G401 (cell line): ENCODE measurements at regions not wholly inside any gene's neighbourhood (a gene's known extent, or its start where the extent isn't known, plus 50 kb on each side); places are given as distances from the start of the nearest gene placed in this dataset.
"Not testable (repeated sequence)": the region's sequence is repeated elsewhere in the genome, so short reads cannot be mapped to it uniquely, and the experiment has no call there.

Experiments
- DNase-seq: peaks from one replicate; pipeline ENCODE4 v3.0.0-alpha.2; 2015; ENCODE audit warnings: low spot score
- in situ Hi-C: cut with HindIII; loops from 2 replicates; pipeline ENCODE4 v1.10.0; 2016; ENCODE audit warnings: low sequenced_read_pairs, mixed read lengths

DNA sequence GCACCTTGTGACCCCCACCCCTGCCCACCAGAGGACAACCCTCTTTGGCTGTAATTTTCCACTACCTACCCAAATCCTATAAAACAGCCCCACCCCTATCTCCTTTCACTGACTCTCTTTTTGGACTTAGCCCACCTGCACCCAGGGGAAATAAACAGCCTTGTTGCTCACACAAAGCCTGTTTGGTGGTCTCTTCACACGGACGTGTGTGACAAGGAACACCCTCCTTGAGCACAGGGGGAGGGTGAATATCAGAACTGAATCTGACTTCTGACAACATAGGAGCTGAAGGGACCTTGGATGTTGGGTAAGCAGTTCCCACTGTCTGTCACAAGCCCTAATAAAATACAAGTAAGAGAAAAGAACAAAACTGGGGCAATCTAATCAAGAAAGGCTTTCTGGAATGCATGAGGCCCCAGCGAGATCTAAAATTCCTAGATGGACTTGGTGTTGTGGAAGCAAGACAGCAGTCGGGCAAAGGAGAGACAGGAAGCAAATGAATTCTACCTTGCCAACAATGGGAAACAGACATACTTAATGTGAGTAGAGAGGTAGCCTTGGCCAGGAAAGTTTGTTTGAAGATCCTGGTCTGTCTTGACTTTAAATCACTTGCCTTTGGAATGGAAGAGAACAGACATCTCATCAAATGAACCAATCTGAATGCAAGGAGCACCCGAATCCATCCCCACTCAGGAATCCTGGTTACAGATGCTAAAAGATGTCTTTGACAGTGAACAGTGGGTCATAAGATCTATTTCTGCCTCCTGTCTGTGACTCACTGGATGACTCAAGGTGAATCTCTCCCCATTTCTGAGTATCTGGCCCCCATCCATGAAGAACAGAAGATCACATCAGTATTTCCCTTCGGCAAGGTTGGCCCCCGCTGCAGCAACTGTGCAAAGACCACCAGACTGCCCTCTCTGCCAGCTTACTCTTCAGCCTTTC is 53.3 kb downstream of the OLFML3 start:
- DNase-seq: no peak
- in situ Hi-C loops: no loop called here

DNA sequence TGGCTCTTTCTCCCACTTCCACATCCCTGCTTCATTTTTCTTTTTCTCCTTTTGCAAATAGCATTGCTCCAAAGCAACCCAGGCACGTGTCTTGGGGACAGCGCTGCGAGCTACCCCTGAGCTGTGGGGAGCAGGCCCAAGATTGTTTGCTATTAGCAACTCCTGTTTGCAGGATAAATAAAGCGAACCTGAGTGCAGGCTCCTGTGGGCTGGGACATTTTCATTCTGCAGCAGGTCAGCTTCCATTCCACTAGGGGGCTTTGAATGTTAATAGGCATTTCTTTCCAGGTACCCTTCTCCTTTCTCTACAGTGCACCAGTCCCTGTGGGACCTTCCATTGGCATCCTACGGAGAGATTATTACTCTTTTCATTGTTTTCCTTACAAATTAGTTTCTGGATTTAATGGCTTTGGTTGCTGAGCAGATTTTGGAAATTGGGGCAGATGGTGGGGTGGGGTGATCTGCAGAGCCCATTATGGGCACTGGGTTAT is 54.0 kb downstream of the OLFML3 start:
- in situ Hi-C loops: no loop called here
- DNase-seq: peak; percentile 16

DNA sequence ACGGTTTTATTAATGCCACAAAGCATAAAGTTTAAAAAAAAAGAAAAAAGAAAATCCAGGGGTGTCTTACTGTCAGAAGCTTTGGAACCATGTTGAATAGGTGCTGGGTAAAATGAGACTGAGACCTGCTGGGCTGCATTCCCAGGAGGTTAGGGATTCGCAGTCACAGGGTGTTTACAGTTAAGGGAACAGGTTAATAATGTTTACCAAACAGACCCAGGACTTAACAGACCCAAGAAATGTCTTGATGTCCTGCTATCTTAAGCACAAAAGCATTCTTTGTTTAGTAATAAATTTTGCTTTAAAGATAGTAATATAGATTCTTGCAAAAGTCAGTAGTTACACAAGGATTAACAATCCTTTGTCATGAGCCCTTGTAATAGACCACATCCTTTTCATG is 54.7 kb downstream of the OLFML3 start:
- in situ Hi-C loops: no loop called here

DNA sequence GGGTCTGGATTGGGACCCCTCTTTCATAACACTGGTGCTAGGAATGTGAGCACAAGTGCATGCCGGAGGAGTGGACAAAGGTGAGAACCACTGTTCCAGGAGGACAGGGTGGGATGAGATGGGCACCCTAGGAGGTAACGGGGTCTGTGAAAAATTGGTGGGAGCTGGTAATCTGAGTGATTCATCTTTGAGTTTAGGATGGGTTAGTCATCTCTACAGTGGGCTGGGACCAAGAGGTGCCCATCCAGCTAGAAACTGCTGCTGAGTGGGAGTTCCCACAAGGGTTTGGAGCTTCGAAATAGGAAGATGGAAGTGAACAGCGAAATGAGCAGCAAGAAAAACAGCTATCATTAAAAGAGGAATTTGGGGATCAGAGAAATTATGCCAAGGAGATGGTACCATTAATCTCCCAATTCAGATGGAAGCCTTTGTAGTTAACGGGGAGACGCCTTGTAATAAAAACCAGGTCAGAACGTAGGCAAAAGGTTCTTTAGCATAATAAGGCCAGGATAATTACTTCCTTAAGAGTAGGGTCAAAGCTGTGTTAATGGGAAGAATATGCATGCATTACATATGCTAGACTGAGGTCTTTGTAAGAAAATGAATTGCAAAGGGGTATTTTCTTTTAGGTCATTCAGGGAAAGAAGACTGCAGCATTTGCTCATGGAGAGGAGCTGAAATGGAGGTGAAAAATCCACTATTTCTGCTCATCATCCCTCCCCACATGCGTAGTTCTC is 55.5 kb downstream of the OLFML3 start:
- DNase-seq: no peak
- in situ Hi-C loops: no loop called here

More for the DNA sequence above, 54.7 kb downstream of the OLFML3 start:
- DNase-seq: no peak

DNA sequence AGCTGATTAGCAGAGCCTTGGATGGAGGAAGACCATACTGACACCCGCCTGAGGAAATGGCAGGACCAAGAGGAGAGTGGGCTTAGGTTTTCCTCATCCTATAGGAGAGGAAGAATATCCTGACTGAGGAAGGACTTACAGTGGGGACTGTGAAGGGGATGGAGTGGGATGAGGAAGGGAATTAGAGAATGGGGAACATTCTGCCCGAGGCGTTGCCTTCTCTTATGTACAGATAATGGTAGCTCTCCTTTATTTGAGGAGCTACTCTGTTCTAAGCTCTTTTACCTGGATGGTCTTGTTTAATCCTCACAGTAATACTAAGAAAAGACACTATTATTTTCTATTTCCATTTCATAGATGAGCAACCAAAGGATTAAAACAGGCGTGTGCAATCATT is 56.0 kb downstream of the OLFML3 start:
- DNase-seq: no peak
- in situ Hi-C loops: no loop called here

DNA sequence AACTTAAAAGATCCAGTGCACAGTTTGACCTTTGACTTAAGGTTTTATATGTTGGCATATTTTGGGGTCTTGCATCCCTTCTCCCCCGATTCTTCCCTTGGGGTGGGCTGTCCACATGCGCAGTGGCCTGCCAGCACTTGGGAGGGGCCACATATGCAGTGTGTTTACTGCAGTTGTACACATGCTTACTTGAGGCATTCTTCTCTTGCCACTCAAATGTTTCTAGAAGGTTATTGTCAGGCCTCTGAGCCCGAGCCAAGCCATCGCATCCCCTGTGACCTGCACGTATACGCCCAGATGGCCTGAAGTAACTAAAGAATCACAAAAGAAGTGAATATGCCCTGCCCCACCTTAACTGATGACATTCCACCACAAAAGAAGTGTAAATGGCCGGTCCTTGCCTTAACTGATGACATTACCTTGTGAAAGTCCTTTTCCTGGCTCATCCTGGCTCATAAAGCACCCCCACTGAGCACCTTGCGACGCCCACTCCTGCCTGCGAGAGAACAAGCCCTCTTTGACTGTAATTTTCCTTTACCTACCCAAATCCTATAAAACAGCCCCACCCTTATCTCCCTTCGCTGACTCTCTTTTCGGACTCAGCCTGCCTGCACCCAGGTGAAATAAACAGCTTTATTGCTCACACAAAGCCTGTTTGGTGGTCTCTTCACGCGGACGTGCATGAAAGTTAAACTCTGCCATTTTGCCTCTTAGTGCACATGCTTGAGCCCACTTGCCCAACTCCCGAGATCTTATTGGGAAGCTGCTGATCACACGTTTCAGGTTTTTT is 57.8 kb downstream of the OLFML3 start:
- in situ Hi-C loops, DNase-seq: not testable (repeated sequence)

DNA sequence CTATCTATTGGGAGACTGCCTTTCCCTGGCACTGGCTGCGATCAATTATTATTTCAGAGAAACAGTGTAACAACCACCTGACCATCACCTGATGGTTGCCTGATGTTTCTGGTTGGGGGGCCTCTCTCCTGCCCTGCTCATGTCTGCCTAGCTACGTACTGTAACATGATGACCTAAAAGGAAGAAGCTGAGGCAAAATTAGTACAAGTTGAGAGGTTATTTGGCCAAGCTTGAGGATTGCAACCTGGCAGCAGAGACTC is 58.3 kb downstream of the OLFML3 start:
- DNase-seq: no peak
- in situ Hi-C loops: no loop called here

DNA sequence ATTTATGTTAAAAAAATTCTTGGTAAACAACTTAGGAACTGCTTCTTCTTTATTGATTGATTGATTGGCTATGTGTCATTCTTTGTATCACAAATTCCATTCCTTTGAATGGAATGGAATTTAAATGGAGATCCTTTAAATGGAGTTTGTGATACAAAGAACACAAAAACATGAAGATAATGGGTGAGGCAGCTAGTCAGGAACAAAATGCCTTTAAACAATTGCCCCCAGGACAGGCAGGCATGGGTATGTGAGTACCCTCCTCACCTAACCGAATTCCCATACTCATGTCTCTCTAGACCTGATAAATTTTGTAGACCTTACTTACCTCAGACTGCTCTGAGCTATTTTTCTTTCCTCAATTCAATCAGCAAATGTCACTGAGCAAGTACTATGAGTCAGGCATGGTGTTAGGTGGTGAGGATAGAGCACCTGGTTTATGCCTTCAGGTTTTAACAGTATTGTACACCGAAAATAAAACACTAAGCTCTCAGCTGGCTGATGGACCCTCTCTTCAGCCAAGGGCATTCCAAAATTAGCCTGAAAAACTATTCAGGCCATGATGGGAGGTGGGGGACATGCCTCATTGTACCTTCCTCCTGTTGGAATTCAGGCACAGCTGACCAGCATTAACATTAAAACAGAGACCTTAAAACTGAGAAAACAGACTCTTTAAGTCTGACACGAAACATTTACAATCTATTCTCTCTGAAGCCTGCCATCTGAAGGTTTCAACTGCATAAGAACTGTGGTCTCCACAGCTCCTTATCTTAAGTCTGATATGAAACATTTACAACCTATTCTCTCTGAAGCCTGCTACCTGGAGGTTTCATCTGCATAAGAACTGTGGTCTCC is 58.9 kb downstream of the OLFML3 start:
- DNase-seq: no peak
- in situ Hi-C loops: no loop called here
